Adrenal gland (tissue), 5 donors: ENCODE measurements at regions not wholly inside any gene's neighbourhood (a gene's known extent, or its start where the extent isn't known, plus 50 kb on each side); places are given as distances from the start of the nearest gene placed in this dataset.

Experiments
- CTCF ChIP-seq, 6 experiments: fragments of 450-650 bp in 4 of 6; fragments of 200-600 bp in 2 of 6; sonication (generic) in 1 of 6; IDR thresholded peaks; 1 replicate in 5 of 6; 2 replicates in 1 of 6; pipeline versions ENCODE4 v1.5.1 to v1.8.0; 2016 to 2021; ENCODE audit warnings: antibody characterized with exemption in 6 of 6, mild to moderate bottlenecking in 2 of 6, moderate library complexity in 1 of 6
- POLR2A ChIP-seq, 2 donors: fragments of 450-650 bp; IDR thresholded peaks; one replicate each; pipeline ENCODE4 v1.6.1; 2017; ENCODE audit warnings: antibody characterized with exemption in 2 of 2, mild to moderate bottlenecking in 2 of 2, moderate library complexity in 1 of 2
- donor health status: DM: no; HTN: no; CAD: no.

DNA sequence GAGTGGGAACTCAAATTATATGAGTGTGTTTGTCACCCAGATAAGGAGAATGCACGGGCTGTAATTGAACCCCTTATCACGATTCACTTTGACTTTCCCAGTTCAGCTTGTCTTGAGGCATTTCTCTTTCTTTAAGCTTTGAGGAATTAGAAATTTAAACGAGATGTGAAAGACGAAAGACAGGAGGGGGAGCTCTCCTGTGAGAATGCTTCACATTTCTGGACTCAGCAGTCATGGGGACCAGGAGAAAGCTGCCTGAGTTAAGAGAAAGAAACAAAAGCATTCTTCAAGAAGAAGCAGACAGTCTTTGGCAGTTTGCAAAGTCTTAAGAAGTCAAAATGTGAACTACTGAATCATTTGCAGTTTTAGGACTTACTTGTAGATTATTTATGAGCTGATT, 205.6 kb downstream of the NECTIN3 start:
- TF ChIP-seq POLR2A (IDR thresholded peaks at IDR 0.05) (no peak), CTCF (IDR thresholded peaks at IDR 0.05) (peak in 1 of 6 experiments; percentile 4)
